B cell (primary cell): ENCODE measurements at regions not wholly inside any gene's neighbourhood (a gene's known extent, or its start where the extent isn't known, plus 50 kb on each side); places are given as distances from the start of the nearest gene placed in this dataset.

Experiments
- EZH2 ChIP-seq: IDR thresholded peaks from 2 replicates; pipeline ENCODE4 v1.6.1; 2012; ENCODE audit warnings: borderline replicate concordance, low read depth, mild to moderate bottlenecking, moderate library complexity, low read length; ENCODE audit not compliant: insufficient read depth, poor library complexity, severe bottlenecking
- TF ChIP-seq, protein P1 (sequence below): fragments of 200-600 bp; IDR thresholded peaks from one replicate; pipeline ENCODE4 v1.8.0; 2022; ENCODE audit warnings: antibody characterized with exemption, mild to moderate bottlenecking

GRCh38 chr2:116810645-116811044 is 1003.8 kb upstream of the DDX18 start:
- TF ChIP-seq, protein P1, sequence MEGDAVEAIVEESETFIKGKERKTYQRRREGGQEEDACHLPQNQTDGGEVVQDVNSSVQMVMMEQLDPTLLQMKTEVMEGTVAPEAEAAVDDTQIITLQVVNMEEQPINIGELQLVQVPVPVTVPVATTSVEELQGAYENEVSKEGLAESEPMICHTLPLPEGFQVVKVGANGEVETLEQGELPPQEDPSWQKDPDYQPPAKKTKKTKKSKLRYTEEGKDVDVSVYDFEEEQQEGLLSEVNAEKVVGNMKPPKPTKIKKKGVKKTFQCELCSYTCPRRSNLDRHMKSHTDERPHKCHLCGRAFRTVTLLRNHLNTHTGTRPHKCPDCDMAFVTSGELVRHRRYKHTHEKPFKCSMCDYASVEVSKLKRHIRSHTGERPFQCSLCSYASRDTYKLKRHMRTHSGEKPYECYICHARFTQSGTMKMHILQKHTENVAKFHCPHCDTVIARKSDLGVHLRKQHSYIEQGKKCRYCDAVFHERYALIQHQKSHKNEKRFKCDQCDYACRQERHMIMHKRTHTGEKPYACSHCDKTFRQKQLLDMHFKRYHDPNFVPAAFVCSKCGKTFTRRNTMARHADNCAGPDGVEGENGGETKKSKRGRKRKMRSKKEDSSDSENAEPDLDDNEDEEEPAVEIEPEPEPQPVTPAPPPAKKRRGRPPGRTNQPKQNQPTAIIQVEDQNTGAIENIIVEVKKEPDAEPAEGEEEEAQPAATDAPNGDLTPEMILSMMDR = no peak
- TF ChIP-seq EZH2 = no peak
